ENCODE measurements at regions not wholly inside any gene's neighbourhood (a gene's known extent, or its start where the extent isn't known, plus 50 kb on each side); places are given as distances from the start of the nearest gene placed in this dataset.
"Not testable (repeated sequence)": the region's sequence is repeated elsewhere in the genome, so short reads cannot be mapped to it uniquely, and the experiment has no call there.

DNA sequence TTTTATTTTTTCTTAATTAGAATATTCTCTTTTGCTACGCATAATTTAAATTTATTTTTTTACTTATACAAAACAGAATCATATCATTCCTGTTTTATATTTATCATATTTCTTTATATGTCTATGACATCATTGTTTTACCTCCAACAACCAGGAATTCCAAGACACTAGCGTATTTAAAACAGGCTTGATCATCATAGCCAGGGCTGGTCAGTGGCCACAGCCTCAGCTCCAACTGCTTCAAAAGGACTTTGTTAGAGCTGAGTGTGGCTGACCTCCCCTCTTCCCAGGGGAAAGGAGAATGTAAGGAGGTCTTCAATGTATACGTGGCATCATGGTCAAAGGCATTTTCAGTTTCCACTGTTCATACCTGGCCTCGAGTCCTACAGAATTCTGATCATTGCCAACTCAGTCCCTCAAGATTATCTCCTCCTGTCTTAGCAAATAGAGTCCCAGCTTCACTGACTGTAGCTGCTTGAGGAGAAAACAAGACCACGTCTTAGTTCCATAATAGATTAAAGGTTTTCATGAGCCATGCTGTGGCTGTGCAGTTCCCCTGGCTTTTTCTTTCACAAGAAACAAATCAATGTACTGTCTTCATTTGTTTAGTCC is 444.0 kb downstream of the PTPRC start:
- FAIRE-seq: no peak
- no peak for DNase-seq (ENCODE audit: extremely low spot score, insufficient read length, low read depth)

DNA sequence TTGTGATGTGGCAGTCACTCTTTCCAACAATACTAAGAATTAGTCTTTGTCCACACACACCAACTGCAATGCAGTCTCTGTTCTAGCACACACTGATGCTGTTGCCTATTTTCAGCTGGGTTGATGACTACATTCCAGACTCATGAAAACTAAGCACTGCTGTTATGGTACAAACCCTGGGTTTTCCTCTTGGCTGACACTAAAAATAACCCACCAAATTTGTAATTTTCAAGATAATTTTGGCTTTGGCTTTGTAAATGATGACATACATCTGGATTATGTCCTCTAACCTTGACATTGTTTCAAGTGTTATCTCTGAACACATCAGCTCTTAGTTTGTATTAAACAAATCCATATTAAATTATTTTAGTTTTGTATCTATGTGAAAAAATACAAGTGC is 444.8 kb downstream of the PTPRC start:
- FAIRE-seq (no peak), DNase-seq (ENCODE audit: extremely low spot score, insufficient read length, low read depth) (no peak)

DNA sequence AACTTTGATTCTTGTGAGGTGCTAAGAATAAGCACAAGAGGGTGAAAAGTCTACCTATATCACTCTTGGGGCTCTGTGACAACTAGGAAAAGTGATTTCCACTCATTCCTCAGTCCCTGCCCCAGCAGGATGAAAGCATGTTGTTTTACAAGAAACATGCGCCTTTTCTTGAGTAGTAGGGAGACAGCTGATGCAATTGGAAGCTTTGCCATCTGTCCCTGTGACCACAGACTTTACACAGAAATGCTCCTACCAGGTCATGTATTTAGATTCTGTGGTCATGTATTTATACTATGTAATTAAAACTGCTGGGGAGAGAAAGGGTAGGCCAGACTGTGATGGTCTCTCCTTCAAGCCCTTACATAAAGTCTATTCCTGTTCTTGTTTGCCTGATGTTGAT is 445.5 kb downstream of the PTPRC start:
- FAIRE-seq: no peak
- DNase-seq (ENCODE audit: extremely low spot score, insufficient read length, low read depth): no peak

DNA sequence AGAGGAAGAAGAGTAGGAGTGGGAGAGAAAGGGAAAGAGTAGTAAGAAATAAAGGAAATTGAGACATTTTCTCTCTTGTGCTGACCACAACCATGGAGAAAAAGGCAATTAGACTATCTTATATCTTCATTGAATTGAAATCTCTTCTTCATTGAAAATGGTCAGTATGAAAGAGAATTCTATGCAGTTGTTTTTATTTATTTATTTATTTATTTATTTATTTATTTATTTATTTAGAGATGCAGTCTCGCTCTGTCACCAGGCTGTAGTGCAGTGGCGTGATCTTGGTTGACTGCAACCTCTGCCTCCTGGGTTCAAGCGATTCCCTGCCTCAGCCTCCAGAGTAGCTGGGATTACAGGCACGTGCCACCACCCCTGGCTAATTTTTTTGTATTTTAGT is 447.1 kb downstream of the PTPRC start:
- DNase-seq (ENCODE audit: extremely low spot score, insufficient read length, low read depth) (no peak), FAIRE-seq (no peak)

DNA sequence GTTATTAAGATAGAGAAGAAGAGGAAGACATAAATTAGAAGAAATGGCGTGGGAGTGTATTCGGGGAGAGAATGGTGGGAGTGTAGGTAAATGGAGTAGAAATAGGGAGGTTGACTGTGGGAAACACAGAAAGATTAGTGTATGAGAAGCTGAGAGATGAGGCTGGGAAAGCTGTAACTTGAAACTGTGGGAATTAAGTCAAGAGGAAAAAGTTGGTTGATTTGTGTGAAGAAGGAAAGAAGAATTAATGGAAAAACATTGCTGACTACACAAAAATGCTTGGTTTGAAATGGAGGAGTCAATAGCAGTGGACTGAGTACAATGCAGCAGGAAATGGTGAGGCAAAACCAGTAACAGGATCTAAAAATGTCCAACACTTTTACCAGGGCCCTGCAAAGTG is 448.3 kb downstream of the PTPRC start:
- FAIRE-seq: no peak
- DNase-seq (ENCODE audit: extremely low spot score, insufficient read length, low read depth): no peak

DNA sequence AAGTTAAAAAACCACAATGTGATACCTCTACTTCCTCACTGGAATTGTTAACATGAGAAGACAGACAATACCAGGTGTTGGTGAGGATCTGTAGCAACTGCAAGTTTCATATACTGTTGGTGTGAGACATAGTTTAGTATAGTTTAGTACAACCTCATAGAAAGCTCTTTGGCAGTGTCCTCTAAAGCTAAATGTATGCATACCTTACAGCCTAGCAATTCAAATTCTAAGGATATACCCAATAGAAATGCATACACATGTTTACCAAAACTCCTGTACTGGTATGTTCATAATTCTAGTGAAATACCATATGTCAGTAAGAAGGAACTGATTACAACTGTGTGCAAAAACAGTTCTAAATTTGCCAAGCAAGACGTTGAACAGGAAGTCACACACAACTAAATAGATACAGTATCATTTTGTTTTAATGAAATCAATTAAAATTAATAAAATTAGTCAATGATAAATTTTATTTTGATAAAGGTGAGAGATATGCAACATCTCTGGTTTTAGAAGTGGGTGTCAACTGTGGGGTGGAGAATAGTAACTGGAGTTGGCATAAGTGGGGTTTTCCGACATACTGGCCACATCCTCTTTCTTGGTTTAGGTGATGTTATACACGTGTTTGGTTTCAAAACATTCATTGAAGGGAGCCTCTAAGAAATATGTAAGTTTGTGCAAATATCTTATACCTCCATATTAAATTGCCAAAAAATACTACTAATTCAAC is 450.7 kb downstream of the PTPRC start:
- no peak for DNase-seq (ENCODE audit: extremely low spot score, insufficient read length, low read depth)
- FAIRE-seq: peak; percentile 84

DNA sequence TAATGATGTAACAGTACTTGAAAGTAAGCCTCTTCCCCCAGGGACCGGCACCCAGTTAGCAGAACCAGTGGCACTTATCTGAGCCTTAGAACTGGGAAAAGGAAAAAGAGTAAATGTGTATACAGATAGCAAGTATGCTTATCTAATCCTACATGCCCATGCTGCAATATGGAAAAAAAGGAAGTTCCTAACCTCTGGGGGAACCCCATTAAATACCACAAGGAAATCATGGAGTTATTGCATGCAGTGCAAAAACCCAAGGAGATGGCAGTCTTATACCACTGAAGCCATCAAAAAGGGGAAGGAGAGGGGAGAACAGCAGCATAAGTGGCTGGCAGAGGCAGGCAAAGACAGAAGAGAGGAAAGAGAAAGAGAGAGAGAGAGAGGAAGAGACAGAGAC is 456.8 kb downstream of the PTPRC start:
- FAIRE-seq; DNase-seq (ENCODE audit: extremely low spot score, insufficient read length, low read depth): not testable (repeated sequence)

DNA sequence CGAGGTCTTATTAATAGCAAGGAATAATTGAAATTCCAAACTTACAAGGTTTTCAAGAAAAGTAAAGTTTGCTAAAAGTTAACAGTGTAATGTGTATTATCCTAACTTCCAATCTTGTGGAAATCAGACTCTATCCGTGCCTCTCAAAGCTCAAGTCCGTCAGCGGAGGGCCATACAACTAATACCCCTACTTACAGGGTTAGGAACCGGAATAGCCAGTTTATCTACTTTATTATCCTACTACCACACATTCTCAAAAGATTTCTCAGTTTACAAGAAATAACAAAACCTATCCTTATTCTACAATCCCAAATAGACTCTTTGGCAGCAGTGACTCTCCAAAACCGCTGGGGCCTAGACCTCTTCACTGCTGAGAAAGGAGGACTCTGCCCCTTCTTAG is 457.8 kb downstream of the PTPRC start:
- DNase-seq (ENCODE audit: extremely low spot score, insufficient read length, low read depth) (no peak), FAIRE-seq (no peak)

DNA sequence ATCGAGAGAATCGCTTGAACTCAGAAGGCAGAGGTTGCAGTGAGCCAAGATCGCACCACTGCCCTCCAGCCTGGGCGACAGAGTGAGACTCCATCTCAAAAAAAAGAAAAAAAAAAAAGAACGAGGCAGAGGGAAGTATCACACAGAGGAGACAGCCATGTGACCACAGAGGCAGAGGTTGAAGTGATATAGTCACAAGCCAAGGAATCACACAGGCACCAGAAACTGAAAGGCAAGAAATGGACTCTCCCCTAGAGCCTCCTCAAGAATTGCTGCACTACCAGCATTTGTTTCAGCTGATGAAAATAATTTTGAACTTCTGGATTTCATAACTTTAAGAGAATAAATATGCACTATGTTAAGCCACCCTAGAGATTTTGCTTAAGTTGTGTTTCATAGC is 459.6 kb downstream of the PTPRC start:
- DNase-seq (ENCODE audit: extremely low spot score, insufficient read length, low read depth) (no peak), FAIRE-seq (no peak)

DNA sequence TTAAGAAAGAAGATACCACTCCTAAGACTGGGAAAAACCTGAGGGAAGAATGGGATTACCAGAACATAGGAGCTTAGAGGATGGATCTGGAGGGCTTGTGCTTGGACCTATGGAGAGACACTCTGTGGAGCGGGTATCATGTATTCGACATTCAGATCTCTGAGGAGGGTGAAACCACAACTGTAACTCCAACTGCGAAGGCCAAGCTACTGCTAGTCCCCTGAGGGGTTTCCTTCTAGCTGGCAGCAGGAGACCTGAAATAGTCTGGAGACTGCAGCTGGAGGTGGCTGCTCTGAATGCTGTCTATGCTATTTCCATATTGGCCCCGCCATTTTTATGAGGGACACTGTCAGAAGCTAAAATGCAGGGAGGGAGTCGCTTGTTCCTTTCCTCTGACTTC is 462.3 kb downstream of the PTPRC start:
- FAIRE-seq (no peak), DNase-seq (ENCODE audit: extremely low spot score, insufficient read length, low read depth) (no peak)

DNA sequence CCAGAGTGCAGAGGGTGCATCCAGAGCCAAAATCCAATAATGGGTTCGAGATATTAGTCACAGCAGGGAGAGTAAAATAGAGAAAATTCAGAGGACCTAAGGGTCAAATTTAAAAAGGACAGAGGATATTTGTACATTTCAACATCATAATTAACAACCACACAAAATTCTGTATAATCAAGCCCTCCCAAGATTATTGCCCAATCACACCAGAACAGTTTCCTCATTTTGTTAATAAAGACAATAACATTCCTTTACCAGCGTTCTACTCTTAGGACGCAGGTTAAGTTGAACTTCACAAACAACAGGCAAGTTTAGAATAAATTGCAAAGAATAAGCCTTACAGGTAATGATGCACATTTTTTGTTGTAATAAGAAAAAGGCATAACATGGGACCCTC is 462.8 kb downstream of the PTPRC start:
- FAIRE-seq (no peak), DNase-seq (ENCODE audit: extremely low spot score, insufficient read length, low read depth) (no peak)

DNA sequence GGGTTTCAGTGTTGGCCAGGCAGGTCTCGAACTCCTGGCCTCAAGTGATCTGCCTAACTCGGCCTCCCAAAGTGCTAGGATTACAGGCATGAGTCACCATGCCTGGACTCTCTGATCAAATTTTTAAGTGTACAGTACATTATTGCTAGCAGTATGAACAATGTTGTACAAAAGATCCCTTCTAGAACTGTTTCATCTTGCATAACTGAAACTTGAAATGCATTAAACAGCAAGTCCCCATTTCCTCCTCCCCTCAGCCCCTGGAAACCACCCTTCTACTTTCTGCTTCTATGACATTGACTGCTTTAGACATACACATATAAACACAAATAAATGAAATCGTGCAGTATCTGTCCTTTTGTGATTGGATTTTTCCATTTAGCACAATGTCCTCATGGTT is 463.4 kb downstream of the PTPRC start:
- DNase-seq (ENCODE audit: extremely low spot score, insufficient read length, low read depth): no peak
- FAIRE-seq: no peak

DNA sequence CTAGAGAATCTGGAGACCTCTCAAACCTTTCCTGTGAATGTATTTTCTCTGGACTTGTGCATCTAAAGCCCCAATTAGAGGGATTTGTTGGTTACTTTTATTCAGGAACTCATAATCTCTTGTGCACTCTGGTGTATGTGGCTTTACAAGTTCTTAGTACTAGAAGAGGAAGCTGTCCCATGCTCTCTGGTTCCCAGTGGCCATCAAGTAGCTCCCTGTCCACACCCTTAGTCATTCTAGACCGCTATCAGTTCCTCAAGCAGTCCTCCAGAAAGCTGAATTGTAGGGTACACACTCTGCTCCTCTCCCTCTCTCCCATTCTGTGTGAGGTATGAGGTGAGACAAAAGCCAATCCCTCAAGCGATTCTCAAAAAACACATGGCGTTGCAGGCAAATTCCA is 470.3 kb downstream of the PTPRC start:
- FAIRE-seq (no peak), DNase-seq (ENCODE audit: extremely low spot score, insufficient read length, low read depth) (no peak)

DNA sequence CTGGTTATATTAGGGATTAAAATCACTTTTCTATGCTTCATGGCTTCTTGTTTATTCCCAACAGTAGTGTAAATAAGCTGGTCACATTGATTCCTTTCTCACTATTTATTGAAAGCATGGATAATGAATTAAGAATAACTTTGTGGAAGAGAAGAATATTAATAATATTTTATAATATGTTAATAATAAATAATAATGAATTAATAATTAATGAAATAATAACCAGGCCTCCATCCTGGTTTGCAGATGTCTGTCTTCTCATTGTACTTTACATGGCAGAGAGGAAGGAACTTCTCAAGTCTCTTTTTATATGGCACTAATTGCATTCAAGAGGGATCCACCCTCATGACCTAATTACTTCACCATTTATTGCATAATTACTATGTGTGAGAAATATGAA is 473.5 kb downstream of the PTPRC start:
- FAIRE-seq: no peak

DNA sequence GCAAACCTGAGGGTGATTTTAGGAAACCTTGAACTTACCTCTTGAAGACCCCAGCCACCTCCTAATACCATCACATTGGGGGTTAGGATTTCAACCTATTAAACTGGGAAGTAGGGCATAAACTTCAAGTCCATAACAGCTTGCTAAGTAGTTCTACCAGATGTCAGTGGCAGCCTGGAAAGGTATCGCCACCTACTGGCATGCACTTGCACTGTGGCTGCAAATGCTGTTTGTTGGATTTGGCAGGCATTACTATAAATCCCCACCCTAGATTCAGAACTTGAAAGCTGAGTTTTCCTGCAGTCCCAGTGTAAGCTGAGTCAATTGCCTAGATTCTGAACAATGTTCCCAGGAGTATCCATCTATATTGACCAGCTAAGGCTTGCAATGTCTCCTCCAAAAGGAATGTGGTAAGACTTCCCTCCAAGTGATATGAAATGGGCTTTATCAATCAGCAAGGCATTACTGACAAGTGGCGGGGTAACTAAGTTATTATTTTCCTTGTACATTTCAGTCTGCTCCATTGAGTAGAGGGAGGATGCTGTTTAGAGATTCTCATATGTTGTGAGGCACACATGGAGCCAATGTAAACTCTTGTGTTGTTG is 474.5 kb downstream of the PTPRC start:
- peak; percentile 29 for FAIRE-seq
- DNase-seq (ENCODE audit: extremely low spot score, insufficient read length, low read depth): no peak

More for the DNA sequence above, 473.5 kb downstream of the PTPRC start:
- DNase-seq (ENCODE audit: extremely low spot score, insufficient read length, low read depth): no peak

DNA sequence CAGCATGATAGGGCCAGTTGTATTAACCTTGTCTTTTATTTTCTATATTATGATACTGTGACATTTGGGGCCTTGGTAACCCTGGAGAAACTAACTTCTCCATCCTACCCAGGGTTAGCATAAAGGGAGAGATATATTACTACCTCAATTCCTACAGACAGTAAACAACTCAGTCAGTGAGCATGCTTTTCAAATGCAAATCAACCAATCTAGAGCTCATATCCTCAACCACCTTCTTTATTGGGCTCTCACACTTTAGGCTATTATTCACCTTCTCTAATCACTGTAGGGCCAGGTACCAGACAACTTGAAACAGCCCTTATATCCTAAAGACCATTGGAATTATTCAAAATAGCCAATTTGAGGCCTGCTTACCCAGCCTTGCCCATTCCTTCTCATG is 477.6 kb downstream of the PTPRC start:
- FAIRE-seq: no peak
- DNase-seq (ENCODE audit: extremely low spot score, insufficient read length, low read depth): no peak

DNA sequence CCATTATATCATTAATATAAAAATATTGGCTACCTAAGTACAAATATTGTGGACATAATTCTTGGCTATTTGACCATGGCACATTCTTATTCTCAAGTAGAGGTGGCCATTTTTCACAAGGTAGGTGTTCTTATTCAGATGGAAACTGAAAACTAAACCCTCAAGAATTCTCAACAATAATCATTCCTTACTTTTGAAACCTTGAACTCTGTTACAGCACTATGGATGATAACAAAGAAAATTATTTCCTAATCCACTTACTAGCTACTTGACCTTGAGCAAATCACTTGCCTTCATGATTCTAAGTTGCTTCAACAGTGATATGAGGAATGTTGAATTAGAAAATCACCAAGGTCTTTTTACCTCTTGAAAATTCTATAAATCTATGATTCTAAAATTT is 482.2 kb downstream of the PTPRC start:
- FAIRE-seq (peak; percentile 62), DNase-seq (ENCODE audit: extremely low spot score, insufficient read length, low read depth) (no peak)

DNA sequence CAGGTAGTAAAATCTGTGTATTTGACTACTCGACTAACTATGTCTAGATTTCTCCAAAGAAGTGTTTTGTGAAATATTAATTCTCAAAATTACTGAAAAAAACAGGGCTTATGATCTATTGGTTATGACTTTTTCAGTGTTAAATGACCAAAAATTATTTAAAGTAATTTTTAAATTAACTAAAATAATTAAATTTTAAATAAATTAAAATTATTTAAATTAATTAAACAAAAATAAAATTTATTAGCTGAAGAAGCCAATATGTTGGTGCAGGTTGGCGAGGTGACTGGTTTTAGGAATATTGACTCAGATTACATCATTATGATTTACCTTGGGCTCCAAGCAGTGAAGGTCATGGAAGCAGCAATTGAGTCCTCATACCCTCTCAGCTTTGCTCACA is 483.2 kb downstream of the PTPRC start:
- FAIRE-seq (no peak), DNase-seq (ENCODE audit: extremely low spot score, insufficient read length, low read depth) (no peak)

DNA sequence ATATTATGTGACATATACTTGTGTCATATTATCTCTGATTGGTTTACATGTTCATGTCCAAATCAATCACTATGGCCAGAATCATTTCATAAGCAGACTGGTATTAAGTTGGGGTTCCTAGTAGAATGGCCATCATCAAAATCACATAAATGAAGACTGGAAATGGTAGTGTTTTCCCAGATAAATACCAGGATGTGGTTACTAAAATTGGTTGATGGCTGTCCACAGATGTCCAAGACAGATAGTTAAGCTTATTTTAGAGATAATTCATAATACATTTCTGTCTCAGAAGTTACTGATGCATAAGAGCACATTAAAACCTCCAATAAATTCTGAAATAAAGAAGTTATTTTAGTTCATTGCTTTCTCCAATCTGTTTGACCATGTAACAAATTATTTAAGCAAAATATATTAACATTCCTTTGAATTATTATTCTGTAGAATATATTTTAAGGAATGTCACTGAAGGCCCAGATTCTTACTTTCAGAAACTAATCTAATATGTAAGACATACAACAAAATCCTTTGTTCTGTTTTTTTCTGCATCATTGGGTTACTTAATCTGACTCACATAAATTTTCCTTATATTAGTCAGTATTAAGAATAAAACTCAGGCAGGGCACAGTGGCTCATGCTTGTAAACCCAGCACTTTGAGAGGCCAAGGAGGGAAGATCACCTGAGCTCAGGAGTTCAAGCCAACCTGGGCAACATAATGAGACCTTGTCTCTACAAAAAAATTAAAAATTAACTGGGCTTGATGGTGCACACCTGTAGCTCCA is 483.9 kb downstream of the PTPRC start:
- FAIRE-seq (peak; percentile 5), DNase-seq (ENCODE audit: extremely low spot score, insufficient read length, low read depth) (no peak)

DNA sequence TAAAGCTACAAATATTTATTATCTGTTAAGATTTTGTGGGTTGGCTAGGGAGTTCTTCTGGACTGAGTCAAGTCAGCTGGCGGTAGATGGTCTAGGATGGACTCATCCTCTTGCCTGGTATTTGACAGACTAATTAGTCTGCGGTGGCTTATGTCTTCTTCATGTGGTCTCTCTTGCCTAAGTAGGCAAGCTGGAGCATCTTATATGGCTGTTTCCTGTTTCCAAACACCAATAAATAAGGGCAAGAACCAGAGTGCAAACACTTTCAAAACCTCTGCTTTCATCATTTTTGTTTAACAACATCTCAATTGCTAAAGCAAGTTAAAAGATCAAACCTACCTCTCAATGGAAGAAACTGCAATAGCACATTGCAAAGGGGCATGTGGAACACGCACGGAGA is 484.8 kb downstream of the PTPRC start:
- FAIRE-seq: peak; percentile 18
- no peak for DNase-seq (ENCODE audit: extremely low spot score, insufficient read length, low read depth)

DNA sequence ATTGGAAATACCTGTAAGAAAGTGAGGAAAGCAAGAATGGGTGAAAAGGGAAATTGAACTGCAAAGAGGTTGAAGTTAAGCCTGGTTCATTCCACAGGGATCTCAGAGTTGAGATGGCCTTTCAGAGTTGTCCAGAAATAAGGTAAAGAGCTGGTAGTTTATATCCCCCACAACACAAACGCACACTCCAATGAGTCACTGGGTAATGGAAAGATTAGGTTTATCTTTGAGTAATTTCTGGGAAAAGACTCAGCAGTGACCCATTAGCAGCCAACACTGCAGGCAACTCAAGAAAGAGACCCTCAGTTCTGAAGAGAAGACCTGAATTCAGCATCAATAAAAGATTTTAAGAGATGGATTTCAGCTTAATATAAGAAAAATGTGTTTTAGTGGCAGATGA is 485.5 kb downstream of the PTPRC start:
- FAIRE-seq (no peak), DNase-seq (ENCODE audit: extremely low spot score, insufficient read length, low read depth) (no peak)

Measured in GM18507 (cell line).